ENCODE measurements at regions not wholly inside any gene's neighbourhood (a gene's known extent, or its start where the extent isn't known, plus 50 kb on each side); places are given as distances from the start of the nearest gene placed in this dataset.
"Not testable (repeated sequence)": the region's sequence is repeated elsewhere in the genome, so short reads cannot be mapped to it uniquely, and the experiment has no call there.

GRCh38 chr21:36207577-36208320 is 51.1 kb downstream of the DOP1B start:
- no peak for DNase-seq (ENCODE audit: low spot score)

- DNase-seq (ENCODE audit: low spot score), result no peak
These were observed 51.8 kb downstream of the DOP1B start for GRCh38 chr21:36208326-36209013.

GRCh38 chr21:36209626-36210171 is 53.1 kb downstream of the DOP1B start:
- peak; percentile 47 for DNase-seq (ENCODE audit: low spot score)

- DNase-seq (ENCODE audit: low spot score), result no peak
These were observed 54.4 kb downstream of the DOP1B start for GRCh38 chr21:36210779-36211659.

- no peak for DNase-seq (ENCODE audit: low spot score)
These were observed 55.3 kb downstream of the DOP1B start for GRCh38 chr21:36211660-36212512.

- no peak for DNase-seq (ENCODE audit: low spot score)
These were observed 55.8 kb downstream of the DOP1B start for GRCh38 chr21:36212513-36212780.

GRCh38 chr21:36214561-36214960 is 57.9 kb downstream of the DOP1B start:
- no peak for DNase-seq (ENCODE audit: low spot score)

GRCh38 chr21:36217743-36218142 is 61.1 kb downstream of the DOP1B start:
- no peak for DNase-seq (ENCODE audit: low spot score)

GRCh38 chr21:36218691-36219090 is 62.1 kb downstream of the DOP1B start:
- DNase-seq (ENCODE audit: low spot score), result no peak

- no peak for DNase-seq (ENCODE audit: low spot score)
These were observed 66.8 kb downstream of the DOP1B start for GRCh38 chr21:36223451-36223850.

- no peak for DNase-seq (ENCODE audit: low spot score)
These were observed 72.6 kb downstream of the DOP1B start for GRCh38 chr21:36229181-36229580.

GRCh38 chr21:36231444-36231843 is 74.8 kb downstream of the DOP1B start:
- not testable (repeated sequence) for DNase-seq (ENCODE audit: low spot score)

- DNase-seq (ENCODE audit: low spot score), result no peak
These were observed 76.0 kb downstream of the DOP1B start for GRCh38 chr21:36232641-36233040.

- no peak for DNase-seq (ENCODE audit: low spot score)
These were observed 78.5 kb downstream of the DOP1B start for GRCh38 chr21:36235058-36235582.

- DNase-seq (ENCODE audit: low spot score), result no peak
These were observed 79.6 kb downstream of the DOP1B start for GRCh38 chr21:36236052-36236730.

- no peak for DNase-seq (ENCODE audit: low spot score)
These were observed 80.8 kb downstream of the DOP1B start for GRCh38 chr21:36237441-36237840.

- no peak for DNase-seq (ENCODE audit: low spot score)
These were observed 80.4 kb upstream of the MORC3 start for GRCh38 chr21:36239585-36239984.

GRCh38 chr21:36241717-36242116 is 78.3 kb upstream of the MORC3 start:
- DNase-seq (ENCODE audit: low spot score), result no peak

GRCh38 chr21:36245115-36245514 is 74.9 kb upstream of the MORC3 start:
- DNase-seq (ENCODE audit: low spot score), result no peak

GRCh38 chr21:36245649-36246048 is 74.3 kb upstream of the MORC3 start:
- DNase-seq (ENCODE audit: low spot score), result no peak

Measured in SK-N-DZ (cell line).